ENCODE measurements at regions not wholly inside any gene's neighbourhood (a gene's known extent, or its start where the extent isn't known, plus 50 kb on each side); places are given as distances from the start of the nearest gene placed in this dataset.

DNA sequence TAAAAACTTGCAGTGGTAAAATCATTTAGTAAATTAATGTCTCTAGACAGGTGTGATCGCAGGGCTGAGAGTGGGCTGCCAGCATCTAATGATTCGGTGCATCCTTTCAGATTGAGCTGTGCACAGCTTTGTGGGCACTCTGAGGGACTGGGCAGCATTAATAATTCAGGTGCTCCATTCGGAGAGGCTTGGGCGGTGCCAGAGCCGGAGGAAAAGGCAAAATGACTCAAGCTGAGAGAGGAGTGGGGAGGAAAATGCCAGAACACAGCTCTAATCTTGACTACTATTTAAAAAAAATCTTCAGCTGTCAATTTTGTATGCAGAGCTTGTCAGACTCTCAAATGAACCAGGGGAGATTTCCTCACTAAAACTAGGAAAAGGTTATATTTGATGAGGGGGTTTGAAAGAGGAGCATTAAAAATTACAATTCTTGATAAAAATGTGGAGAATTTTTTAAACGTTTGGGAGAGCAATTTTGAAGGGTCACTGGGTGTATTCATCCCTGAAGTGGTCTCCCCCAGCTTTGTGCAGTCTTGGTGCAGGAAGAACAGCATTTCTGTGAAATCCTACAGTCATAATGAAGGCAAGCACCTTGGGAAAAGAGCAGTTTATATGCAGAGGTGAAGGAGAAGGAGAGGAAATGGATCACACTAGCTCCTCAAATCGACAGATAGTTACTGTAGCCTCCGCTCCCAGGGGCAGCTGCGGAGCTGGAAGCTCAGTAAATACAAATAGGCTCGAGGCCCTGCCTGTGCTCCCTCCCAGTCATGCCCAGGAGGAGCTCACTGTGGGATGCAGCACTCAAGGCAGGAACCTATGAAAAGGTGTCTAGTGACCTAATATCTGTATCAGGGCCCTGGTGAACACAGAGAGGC is 535.4 kb upstream of the RAB6C start:
- DNase-seq (ENCODE audit: low spot score): no peak

DNA sequence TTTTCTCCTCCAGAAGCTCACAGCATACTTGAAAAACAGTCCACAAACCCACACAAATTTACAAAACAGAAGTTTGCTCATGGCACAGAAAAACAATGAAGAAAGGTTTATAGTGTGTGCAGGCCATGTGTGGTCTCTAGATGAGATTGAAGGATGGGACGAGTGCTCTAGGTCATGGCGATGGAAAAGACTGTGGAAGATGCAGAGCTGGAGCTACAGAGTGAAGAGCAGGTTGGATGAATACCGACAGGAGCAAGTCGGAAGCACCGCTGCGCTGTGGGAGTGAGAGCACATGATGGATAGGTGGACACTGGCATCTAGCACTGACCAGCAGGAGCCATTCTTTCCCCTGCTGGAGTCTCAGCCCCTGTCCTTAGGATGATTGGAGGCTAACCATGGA is 534.7 kb upstream of the RAB6C start:
- DNase-seq (ENCODE audit: low spot score): no peak

DNA sequence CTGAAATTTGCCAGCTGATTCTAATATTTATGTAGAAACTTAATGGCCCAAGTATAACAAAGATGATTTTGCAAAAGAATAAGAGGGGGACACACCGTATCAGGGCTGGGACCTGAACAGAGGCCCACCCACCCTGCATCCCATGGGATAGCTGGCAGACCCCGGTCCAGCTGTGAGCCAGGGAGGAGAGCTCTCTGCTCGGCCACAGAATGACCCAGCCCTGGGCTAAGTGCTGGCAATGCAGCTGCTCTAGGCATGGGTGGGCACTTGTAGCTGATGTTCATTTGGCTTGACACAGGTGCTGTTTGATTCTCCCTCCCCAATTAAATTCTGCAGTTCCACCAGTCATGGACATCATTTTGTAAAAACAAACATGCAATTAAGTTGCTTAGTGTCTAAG is 522.8 kb upstream of the RAB6C start:
- DNase-seq (ENCODE audit: low spot score): no peak

DNA sequence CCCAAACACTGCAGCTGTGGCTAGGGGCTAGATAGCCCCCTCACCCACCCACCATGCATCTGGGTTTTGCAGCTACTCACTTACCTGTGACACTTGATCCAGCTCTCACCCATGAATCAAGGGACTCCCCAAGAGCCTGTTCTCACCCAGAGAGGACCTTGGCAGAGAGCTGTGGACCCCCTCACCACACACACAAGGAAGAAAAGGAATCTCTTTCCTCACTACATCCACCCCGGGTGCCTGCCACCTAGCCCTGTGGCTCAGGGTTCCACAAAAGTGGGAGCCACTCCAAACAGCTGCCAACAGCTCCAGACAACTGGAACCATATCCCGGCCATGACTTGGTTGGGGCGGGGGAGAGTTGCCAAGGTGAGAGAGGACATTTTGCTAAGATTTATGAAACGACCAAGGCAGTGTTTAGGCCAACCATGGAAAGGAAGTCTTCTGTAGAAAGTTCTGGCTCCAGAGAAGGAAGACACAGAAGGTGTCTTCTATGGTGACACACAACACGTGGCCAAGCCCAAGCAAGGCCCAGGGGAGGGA is 522.1 kb upstream of the RAB6C start:
- DNase-seq (ENCODE audit: low spot score): no peak

DNA sequence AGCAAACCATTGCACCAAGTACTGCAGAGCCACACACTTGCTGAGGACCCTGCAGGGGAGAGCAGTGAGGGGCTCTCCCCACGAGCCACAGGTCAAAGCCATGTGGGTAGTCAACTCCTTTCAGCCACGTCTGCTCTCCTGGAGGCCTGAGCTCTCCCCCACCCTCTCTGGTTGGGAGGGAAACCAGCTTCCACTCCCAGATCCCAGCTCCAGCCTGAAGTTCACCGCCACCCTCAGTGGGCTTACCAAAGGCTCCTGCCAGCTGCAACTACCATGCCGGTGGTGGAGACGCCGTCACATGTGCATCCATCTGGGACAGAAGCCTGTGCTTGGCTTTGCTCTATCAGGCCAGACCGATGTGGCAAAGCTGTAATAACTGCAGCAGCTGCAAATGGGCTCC is 521.5 kb upstream of the RAB6C start:
- no peak for DNase-seq (ENCODE audit: low spot score)

DNA sequence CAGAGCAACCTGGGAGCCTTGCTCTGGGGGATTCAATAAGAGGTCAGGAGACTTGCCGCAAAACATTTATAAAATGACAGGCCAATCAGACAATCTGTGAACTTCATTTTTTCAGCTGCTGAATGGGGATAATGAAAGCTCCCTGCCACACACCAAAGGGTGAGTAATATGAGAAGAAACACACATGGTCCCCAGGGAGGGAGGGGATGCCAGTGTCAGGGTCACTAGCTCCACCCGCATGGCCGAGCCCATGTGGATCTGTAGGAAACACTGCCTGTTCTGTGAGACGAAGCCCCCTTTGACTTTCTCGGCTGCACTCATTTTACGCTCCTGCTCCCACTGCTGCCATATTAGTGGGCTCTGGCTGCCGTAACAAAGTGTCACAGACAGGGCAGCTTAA is 521.0 kb upstream of the RAB6C start:
- no peak for DNase-seq (ENCODE audit: low spot score)

DNA sequence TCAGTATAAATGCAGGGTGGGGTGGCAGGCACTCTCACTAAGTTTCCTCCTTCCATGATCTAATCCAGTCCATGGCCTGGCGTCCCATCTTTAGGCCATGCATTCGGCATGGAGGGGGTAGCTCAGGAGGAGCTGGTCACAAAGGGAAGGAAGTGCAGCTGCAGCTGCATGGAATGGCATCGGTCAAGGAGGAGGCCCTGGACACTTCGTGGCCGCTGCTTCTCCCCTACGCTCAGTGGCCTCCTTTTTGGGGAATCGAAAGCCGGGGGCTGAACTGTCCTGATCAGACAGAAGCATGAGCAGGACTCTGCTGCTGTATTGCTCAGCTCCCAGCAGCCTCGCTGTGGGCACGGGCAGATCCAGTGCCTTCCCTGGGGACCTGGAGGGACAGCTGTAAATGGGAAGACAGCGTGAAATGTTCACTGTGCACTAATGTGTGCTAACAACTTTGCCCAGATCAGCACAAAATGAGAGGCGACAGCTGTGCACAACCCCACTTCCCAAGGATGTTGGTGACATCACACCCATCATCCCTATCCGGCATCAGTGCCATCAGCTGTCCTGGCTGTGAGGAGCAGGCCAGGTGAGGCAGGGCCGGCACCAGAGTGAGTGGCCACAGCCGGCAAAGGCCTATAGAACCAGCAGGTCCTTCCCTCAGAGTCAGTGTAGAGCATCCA is 520.1 kb upstream of the RAB6C start:
- no peak for DNase-seq (ENCODE audit: low spot score)

DNA sequence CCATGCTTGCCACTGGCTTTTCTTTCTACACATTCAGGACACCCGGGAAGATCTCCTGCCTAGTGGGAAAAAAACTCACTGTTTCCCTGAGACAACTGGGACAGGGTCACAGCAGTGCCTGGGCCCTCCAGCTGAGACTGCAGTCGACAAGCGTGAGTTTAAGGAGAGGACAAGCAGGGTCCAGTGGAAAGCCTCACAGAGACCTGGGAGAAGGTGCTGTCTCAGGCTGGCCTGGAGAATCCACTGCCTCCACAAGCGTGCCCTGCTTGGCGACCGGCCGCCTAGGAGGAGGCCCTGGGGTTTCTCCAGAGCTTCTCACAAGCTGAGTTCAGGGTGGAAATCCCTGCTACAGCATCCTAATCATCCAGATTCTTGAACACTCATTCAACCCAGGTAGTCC is 519.6 kb upstream of the RAB6C start:
- no peak for DNase-seq (ENCODE audit: low spot score)

DNA sequence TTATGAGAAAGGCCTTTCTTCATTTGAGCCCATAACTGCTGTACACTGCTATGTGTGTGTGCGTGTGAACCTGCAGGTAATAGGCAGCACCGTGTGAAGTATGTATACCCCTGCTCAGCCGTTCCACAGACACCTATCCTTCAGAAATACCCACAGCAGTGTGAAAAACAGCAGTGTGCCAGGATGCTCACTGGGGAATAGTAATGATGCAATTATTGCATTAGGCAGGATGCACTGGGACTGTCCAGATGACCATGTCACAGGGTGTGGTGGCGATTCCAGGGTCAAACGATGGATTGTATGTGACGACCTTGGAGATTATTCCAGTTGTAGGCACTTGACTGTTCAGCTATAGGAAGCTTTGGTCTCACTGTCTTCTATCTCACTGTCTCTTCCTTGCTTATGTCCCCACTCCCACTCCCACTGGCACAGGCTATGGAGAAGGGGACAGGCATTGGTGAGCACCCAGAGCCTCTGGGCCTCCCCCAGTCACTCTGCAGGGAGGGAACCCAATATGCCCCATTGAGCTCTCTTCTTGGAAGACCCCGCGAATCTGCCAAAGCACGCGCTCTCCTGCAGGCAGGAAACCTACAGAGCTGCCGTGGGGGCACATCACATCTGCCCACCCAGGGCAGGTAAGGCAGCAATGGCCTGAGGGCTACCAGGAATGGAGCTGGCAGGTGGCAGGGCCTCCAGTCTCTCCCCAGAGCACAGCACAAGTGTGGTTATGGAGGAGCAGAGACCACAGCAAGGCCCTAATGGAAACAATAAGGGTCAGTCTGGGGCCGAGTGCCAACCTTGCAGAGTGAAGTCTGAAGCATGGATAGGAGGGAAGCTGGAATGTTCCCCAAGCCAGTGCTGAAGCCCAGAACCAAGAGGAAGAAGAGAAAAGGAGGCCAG is 518.9 kb upstream of the RAB6C start:
- no peak for DNase-seq (ENCODE audit: low spot score)

DNA sequence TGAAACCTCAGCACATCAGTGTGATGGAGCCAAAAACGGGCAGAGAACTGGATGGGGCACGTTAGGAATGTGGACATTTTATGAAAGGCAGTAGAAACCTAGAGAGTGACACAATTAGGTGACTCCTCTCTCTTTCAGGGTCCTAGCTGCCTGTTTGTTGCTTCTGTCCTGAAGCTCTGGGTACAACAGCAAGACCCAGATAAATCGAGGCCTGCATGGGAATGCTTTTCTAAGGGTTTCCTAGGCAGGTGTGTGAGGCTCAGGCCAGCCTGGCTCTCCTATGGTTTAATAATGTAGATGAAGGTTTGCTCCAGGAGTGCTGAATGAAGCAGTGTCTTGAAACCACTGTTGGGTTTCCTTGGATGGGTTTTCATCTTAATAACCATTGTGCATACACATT is 517.1 kb upstream of the RAB6C start:
- no peak for DNase-seq (ENCODE audit: low spot score)

DNA sequence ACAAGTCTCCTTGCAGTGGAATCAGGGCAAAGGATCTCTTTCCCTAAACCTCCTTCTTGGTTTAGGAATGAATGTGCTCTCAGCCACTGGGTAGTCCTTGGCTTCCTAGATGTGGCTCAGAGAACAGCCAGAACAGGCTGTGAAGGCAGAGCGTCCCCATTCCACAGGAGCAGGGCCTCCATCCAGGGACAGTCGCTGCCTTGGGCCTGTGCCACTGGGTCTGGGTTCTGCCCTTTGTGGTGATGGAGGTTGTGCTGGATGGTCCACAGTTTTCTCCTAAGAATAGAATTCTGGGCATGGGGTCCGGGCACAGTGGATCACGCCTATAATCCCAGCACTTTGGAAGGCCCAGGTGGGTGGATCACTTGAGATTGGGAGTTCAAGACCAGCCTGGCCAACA is 516.5 kb upstream of the RAB6C start:
- DNase-seq (ENCODE audit: low spot score): no peak

DNA sequence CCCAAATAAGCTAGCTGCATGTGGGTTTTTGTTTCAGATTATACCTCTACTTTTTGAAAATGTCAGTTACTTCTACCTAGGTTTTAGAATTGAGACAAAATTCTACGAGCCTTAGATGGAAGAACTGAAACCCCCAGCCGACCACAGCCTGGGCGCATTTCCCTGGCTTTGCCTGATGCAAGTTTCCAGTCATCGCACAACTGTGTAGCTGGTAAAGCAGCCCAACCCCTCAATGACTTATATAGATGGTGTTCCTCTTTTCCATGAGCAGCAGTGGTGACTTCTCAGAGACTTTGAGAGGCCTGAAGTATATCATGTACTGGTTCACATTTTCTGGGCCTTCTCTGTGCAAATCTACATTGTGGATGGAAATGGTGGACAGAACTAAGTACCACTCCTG is 515.4 kb upstream of the RAB6C start:
- no peak for DNase-seq (ENCODE audit: low spot score)

DNA sequence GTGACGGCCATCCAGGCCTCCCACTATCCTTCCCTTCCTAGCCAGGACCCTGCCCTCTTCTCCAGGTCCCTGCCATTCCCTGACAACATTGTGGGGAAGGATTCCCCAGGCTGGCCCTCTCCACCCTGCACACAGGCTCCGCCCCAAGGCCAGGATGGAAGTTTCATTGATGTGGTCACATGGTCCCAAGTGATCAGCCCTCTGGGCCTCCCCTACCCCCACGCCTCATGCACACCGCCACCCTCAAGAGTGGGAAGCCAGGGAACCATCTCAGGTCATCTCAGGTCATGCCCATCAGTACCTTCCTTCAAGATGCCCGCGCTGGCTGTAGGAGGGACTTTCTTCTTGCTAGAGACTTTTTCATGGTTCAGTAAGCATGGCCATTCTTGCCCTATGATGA is 514.8 kb upstream of the RAB6C start:
- DNase-seq (ENCODE audit: low spot score): no peak

DNA sequence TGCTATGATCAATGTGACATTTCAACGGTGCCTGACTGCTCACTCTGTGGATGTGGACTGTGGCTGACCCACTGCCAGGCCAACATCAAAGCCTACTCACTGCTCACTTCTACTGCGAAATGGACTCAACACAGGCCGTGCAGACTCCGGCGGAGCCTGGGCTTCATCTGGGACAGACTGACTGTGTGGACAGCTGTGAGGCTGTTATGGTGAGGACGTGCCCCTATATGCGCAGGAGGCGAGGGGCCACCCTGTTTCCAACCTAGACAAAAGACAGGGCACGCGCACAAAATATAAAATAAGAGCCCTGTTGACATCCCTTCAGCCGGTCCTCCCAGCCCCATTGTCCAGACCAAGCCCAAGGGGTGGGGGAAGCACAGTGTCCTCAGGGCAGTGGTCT is 514.4 kb upstream of the RAB6C start:
- DNase-seq (ENCODE audit: low spot score): no peak

DNA sequence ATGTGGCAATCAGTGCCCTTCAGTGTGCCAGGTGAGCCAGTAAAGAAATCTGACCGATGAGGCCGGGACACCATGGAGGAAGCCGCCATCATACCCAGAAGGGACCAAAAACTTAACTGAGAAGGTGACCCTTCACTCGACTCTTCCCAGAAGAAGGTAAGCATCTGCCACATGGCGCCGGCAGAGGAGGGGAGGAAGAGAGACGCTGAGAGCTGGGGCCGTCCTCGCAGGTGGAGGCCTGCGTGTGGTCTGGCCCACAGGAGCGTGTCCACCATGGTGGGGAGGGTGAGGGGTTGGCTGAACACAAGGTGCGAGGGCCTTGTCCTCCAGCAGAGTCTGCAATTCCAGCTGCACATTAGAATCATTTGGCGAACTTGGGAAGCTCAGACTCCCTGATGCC is 513.1 kb upstream of the RAB6C start:
- no peak for DNase-seq (ENCODE audit: low spot score)

DNA sequence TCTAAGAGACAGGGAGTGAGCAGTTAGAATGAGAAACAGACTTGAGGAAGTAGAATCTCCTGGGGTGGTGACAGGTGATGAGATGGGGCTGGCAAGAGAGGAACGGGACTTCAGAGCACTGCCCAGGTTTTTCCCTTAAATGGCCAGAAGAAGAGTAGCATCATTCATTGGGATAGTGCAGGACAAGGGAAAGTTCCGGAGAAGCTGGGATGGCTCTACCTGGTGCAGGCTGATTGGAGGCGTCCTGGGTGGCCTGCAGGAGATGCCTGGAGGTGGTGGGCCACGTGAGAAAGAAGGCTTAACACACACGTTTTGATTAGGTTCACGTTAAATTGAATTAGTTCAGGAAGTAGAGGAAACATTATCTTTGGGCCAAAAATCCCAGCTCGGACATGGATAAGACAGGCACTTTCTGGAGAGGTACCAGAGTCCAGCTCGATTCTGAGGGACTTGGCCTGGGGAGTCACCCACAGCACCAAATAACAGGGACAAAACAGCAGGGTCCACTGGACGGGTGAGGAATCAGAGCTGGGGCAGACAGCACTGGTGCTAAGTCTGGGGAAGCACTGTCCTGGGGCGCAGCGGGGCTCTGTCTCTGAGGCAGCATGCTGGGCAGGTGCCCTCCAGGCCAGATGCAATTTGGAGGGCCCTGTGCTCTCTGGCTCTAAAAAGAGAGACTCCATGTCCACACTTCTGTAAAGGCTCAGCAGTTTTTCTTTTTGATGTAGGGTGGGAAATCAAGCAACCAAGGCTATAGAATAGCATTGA is 512.3 kb upstream of the RAB6C start:
- no peak for DNase-seq (ENCODE audit: low spot score)

DNA sequence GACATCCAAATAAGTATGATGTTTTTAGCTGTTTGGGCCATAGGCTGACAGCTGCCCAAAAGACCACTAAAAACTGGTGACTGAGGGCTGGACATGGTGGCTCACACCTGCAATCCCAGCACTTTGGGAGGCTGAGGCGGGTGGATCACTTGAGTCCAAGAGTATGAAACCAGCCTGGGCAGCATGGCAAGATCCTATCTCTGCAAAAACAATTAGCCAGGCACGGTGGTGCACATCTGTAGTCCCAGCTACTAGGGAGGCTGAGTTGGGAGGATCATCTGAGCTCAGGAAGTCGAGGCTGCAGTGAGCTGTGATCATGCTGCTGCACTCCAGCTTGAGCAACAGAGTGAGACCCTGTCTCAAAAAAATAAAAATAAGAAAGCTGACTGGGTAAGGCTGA is 511.5 kb upstream of the RAB6C start:
- no peak for DNase-seq (ENCODE audit: low spot score)

DNA sequence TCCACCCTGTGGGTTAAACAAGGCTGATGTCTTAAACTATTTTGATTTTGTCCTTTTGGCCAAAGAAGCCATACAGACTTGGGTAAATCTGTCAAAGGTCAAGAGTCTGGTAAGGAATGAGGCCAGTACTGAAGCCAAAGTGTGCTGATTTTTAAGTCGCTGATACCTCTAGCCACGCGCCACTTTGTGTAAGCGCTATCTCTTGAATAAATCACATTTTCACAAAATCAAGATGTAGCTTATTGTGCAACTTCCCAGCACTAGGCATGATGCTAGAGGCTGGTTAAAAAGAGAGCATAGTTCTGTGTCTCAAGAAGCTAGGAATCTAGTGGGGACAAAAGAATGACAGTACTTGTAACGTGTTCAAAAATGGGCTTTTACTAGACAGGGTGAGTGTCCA is 510.6 kb upstream of the RAB6C start:
- DNase-seq (ENCODE audit: low spot score): no peak

DNA sequence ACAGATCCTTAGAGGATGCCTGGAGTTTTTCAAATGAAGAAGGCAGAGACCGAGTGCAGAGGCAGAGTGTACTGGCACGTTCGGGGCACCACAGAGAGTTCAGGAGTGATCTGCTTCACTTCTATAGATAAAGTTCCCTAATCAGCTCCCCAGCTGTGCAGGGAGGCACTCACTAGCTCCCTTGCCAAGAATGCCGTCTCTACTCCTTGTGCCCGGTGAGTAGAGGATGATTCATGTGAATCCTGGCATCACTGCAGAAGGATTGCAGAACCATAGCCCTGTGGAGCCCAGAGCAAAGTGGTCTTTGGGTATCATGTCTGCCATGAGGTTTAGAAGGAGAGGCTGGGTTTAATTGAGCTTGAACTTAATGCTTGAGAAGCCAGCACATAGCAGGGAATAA is 510.1 kb upstream of the RAB6C start:
- no peak for DNase-seq (ENCODE audit: low spot score)

DNA sequence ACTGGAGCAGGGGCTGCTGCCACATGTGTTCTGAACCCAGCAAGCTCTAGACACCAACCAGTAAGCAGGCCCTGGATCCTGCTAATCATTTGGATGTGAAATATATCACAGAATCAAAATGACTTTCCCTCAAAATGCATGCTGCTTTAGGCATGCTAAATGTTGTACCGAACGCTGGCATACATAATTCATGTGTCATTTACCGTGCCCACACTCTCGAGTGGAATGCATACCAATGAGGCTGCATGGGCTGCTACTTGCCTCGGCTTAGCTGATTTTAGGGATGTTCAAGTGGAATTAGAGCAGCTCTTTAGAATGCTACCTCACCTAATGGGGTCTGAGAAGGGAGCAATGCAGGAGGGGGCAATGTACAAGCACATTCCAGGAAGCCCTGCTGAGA is 509.6 kb upstream of the RAB6C start:
- DNase-seq (ENCODE audit: low spot score): no peak

DNA sequence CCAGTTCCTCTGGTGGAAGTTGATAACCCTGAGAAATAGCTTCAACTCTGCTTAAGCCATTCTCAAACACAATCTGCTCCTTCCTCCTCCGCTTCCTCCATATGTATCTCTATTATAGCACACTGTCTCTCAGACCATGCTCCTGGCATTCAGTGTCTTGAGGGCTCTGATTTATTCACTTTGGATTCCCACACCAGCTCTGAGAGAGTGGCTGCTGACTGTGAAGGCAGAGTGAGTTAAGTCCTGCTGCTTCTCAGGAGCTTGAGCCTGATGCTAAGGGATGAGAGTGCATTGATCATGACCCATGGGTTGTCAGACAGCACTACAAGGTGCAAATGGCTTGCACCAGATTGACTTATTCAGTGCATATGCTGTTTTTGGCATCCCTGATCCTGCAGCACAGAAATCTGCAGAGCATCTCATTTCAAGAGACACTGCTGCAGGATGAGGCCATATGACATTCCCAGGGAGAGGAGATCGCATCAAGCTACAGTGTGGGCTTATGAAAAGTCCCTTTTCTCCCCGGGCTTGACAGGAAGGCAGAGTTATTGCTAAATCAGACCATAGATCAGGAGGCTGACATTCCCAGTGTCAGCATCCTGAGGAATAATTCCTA is 500.5 kb upstream of the RAB6C start:
- no peak for DNase-seq (ENCODE audit: low spot score)

Measured in HuH-7.5 (cell line).